Transverse colon (tissue), 3 donors: ENCODE measurements at regions not wholly inside any gene's neighbourhood (a gene's known extent, or its start where the extent isn't known, plus 50 kb on each side); places are given as distances from the start of the nearest gene placed in this dataset.

Experiments
- CTCF ChIP-seq, 5 experiments: fragments of 200-600 bp in 3 of 5; fragments of 450-650 bp in 2 of 5; sonication (generic) in 3 of 5; IDR thresholded peaks; 1 replicate in 2 of 5; 2 replicates in 3 of 5; pipeline ENCODE4 v1.5.1; 2016 to 2017; ENCODE audit warnings: antibody characterized with exemption in 5 of 5, inconsistent platforms in 3 of 5, mild to moderate bottlenecking in 2 of 5, moderate library complexity in 1 of 5
- POLR2A ChIP-seq: fragments of 450-650 bp; IDR thresholded peaks from one replicate; pipeline ENCODE4 v1.6.1; 2016; ENCODE audit warnings: antibody characterized with exemption, mild to moderate bottlenecking, moderate library complexity

GRCh38 chr11:116518141-116518540 is 254.6 kb downstream of the BUD13 start:
- TF ChIP-seq CTCF (IDR thresholded peaks at IDR 0.05) (no peak), POLR2A (no peak)
